ENCODE measurements at regions not wholly inside any gene's neighbourhood (a gene's known extent, or its start where the extent isn't known, plus 50 kb on each side); places are given as distances from the start of the nearest gene placed in this dataset.

GRCh38 chr11:128323381-128323780, 264.0 kb downstream of the ETS1 start:
- no peaks in the 10 kb centered on the region for H3K36me3 ChIP-seq (ENCODE audit: control insufficient read depth, insufficient read depth, low read length)
- no peaks in the 10 kb centered on the region for H3K79me1 ChIP-seq (ENCODE audit: low read depth in 1 of 2, low read length in 2 of 2)
- H3K56ac ChIP-seq (ENCODE audit: extremely low read depth, insufficient read depth, low read length) = no peak overlapping the region
- H2BK15ac ChIP-seq (ENCODE audit: low read depth, low read length) = no peak overlapping the region
- TF ChIP-seq MXI1 (IDR thresholded peaks at IDR 0.05; ENCODE audit: borderline replicate concordance, low read depth, low read length) = no peak
- TF ChIP-seq CTCF (conservative IDR thresholded peaks at IDR 0.05; ENCODE audit: low read depth, low read length) = peak; percentile 48
- peak; percentile 51 for TF ChIP-seq RAD21 (IDR thresholded peaks at IDR 0.05; ENCODE audit: low read length)
- TF ChIP-seq SMC3 (IDR thresholded peaks at IDR 0.05; ENCODE audit: low read depth, low read length) = peak; percentile 38
- TF ChIP-seq CHD1 (IDR thresholded peaks at IDR 0.05; ENCODE audit: low read depth, low read length) = no peak
- no CpG with 5 or more reads among the region's 2 CpGs for WGBS, 2 experiments (ENCODE audit: extremely low coverage in 2 of 2, insufficient read length in 1 of 2)
- H3K4ac ChIP-seq (ENCODE audit: low read depth, low read length) = no peak overlapping the region
- no peak overlapping the region for H2BK20ac ChIP-seq (ENCODE audit: low read depth, low read length)
- DNase-seq = peak; percentile 48
- H3K23ac ChIP-seq (ENCODE audit: low read depth, low read length) = no peak overlapping the region
- no peak overlapping the region for H3K9ac ChIP-seq (ENCODE audit: low read depth, low read length)
- H4K5ac ChIP-seq (ENCODE audit: low read depth, low read length) = no peak overlapping the region
- no peak overlapping the region for H2BK120ac ChIP-seq (ENCODE audit: low read depth, low read length)
- peak; percentile 79 for ATAC-seq (ENCODE audit: low read depth)
- H3K27ac ChIP-seq (ENCODE audit: insufficient read depth, low read length) = no peak overlapping the region
- H2AK9ac ChIP-seq (replicated peaks; ENCODE audit: low read depth, low read length, poor library complexity) = no peak overlapping the region
- no peak overlapping the region for H3K4me3 ChIP-seq (ENCODE audit: insufficient read depth, low read depth, low read length)
- intact Hi-C loops (cut with micrococcal nuclease) = loop anchor here (1.0 kb wide), 1 partner anchor 307 kb away; no protein-coding TSS in a partner anchor
- no peaks in the 10 kb centered on the region for H4K20me1 ChIP-seq (ENCODE audit: insufficient read depth, low read length)
- H2AK5ac ChIP-seq (ENCODE audit: low read depth, low read length) = no peak overlapping the region
- no peak overlapping the region for H2BK5ac ChIP-seq (ENCODE audit: low read depth, low read length, poor library complexity, severe bottlenecking)
- BruUV-seq (replicated peaks) = no TSS peak
- no peak overlapping the region for H3K18ac ChIP-seq (ENCODE audit: low read depth, low read length)
- peak overlapping the region; percentile 33 for H2AFZ ChIP-seq (replicated peaks; ENCODE audit: low read length, poor library complexity)
- CTCF ChIA-PET = interaction anchor here (0.6 to 1.6 kb wide), 7 partner anchors 11 to 494 kb away, joined by 3 to 6 read pairs (median 3); no protein-coding TSS in a partner anchor
- dilution Hi-C loops (cut with HindIII; ENCODE audit: low sequenced_read_pairs, unreplicated experiment) = no loop called here
- no peak overlapping the region for H4K8ac ChIP-seq (ENCODE audit: low read depth in 2 of 2, low read length in 2 of 2)
- H4K91ac ChIP-seq (ENCODE audit: insufficient read depth, low read depth, low read length) = no peak overlapping the region
- in situ Hi-C loops (cut with MboI; ENCODE audit: low sequenced_read_pairs) = no loop called here
- no peaks in the 10 kb centered on the region for H3K9me3 ChIP-seq (ENCODE audit: control insufficient read depth, insufficient read depth, low read length)
- H3K4me2 ChIP-seq (ENCODE audit: low read depth, low read length) = no peak overlapping the region
- H3K14ac ChIP-seq (replicated peaks; ENCODE audit: low read depth, low read length) = no peak overlapping the region
- H3K9me1 ChIP-seq (ENCODE audit: insufficient read depth, low read length) = no peaks in the 10 kb centered on the region
- POLR2A ChIA-PET (ENCODE audit: unreplicated experiment) = interaction anchor here (0.5 to 0.6 kb wide), 2 partner anchors 67 to 513 kb away, joined by 3 to 4 read pairs; no protein-coding TSS in a partner anchor
- H3K4me1 ChIP-seq (ENCODE audit: control insufficient read depth, insufficient read depth, low read length) = no peaks in the 10 kb centered on the region
- H3K27me3 ChIP-seq (ENCODE audit: control insufficient read depth, insufficient read depth, low read length) = no peaks in the 10 kb centered on the region
